Transverse colon (tissue), 4 donors: ENCODE measurements at regions not wholly inside any gene's neighbourhood (a gene's known extent, or its start where the extent isn't known, plus 50 kb on each side); places are given as distances from the start of the nearest gene placed in this dataset.

Experiments
- DNase-seq: peaks from one replicate; pipeline ENCODE4 v3.0.0-alpha.2; 2019
- H3K27ac ChIP-seq, 4 donors: fragments of 200-600 bp; sonication (generic); 2 replicates each; pipeline ENCODE4 v1.5.1; 2016 to 2018; ENCODE audit warnings: inconsistent platforms in 4 of 4
- H3K27me3 ChIP-seq: fragments of 200-600 bp; sonication (generic); 2 replicates; pipeline ENCODE4 v1.5.1; 2017; ENCODE audit warnings: inconsistent platforms
- H3K36me3 ChIP-seq, 4 donors: fragments of 200-600 bp; sonication (generic); 2 replicates each; pipeline ENCODE4 v1.5.1; 2017 to 2019; ENCODE audit warnings: inconsistent platforms in 4 of 4
- H3K4me1 ChIP-seq, 4 donors: fragments of 200-600 bp; sonication (generic); 2 replicates each; pipeline ENCODE4 v1.5.1; 2017 to 2020; ENCODE audit warnings: inconsistent platforms in 4 of 4
- H3K4me3 ChIP-seq, 4 donors: fragments of 200-600 bp; sonication (generic); 1 replicate in 1 of 4; 2 replicates in 3 of 4; pipeline versions ENCODE4 v1.5.1 to v1.6.1; 2017 to 2019; ENCODE audit warnings: inconsistent platforms in 4 of 4
- H3K9me3 ChIP-seq, 2 donors: fragments of 200-600 bp; sonication (generic); 2 replicates each; pipeline ENCODE4 v1.5.1; 2017 to 2019; ENCODE audit warnings: inconsistent platforms in 2 of 2
- CTCF ChIP-seq, 5 experiments: fragments of 200-600 bp in 3 of 5; fragments of 450-650 bp in 2 of 5; sonication (generic) in 3 of 5; IDR thresholded peaks; 1 replicate in 2 of 5; 2 replicates in 3 of 5; pipeline ENCODE4 v1.5.1; 2016 to 2017; ENCODE audit warnings: antibody characterized with exemption in 5 of 5, inconsistent platforms in 3 of 5, mild to moderate bottlenecking in 2 of 5, moderate library complexity in 1 of 5
- EP300 ChIP-seq: sonication (generic); formaldehyde crosslinking; IDR thresholded peaks from one replicate; pipeline ENCODE4 v1.6.1; 2017; ENCODE audit warnings: antibody characterized with exemption, low read depth
- POLR2A ChIP-seq: fragments of 450-650 bp; IDR thresholded peaks from one replicate; pipeline ENCODE4 v1.6.1; 2016; ENCODE audit warnings: antibody characterized with exemption, mild to moderate bottlenecking, moderate library complexity
- POLR2AphosphoS5 ChIP-seq, 3 donors: sonication (generic); formaldehyde crosslinking; IDR thresholded peaks; one replicate each; pipeline ENCODE4 v1.6.1; 2016; ENCODE audit warnings: antibody characterized with exemption in 3 of 3
- WGBS, 2 donors: methylation state at CpG; one replicate each; pipeline ENCODE4 v1.1.5; 2018; ENCODE audit warnings: low coverage in 1 of 2; 5-methylcytosine and 5-hydroxymethylcytosine counted together
- in situ Hi-C, 4 donors: fragments of 200-750 bp; cut with MboI; loops; one replicate each; pipeline versions ENCODE4 v1.15.0 to v1.15.1; 2017; ENCODE audit warnings: low sequenced_read_pairs in 3 of 4, low pct_ligation_motif_present in 1 of 4, low pct_unique_long_range_greater_than_20kb in 1 of 4
- intact Hi-C: fragments of 100-400 bp; cut with DNase I; formaldehyde crosslinking; loops from one replicate; pipeline ENCODE4 v1.15.1; 2023; ENCODE audit warnings: low total_unique reads

DNA sequence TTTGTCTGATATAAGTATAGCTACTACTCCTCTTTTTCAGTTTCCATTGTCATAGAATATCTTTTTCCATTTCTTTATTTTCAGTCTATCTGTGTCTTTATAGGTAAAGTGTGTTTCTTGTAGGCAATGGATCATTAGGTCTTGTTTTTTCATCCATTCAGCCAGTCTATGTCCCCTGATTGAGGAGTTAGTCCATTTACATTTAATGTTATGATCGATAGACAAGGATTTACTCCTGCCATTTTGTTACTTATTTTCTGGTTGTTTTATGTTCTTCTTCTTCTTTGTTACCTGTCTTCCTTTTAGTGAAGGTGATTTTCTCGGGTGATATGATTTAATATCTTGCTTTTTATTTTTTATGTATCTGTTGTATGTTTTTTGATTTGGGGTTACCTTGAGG is 169.0 kb downstream of the BARX1 start:
- no peaks in the 10 kb centered on the region for H3K4me1 ChIP-seq
- intact Hi-C loops, result no loop called here
- TF ChIP-seq EP300 (no peak), POLR2AphosphoS5 (IDR thresholded peaks at IDR 0.05) (no peak)
- peaks cover 0 to 4% of the 10 kb centered on the region in 2 donors for H3K9me3 ChIP-seq
- no peak for DNase-seq
- no peak overlapping the region for H3K4me3 ChIP-seq
- no peaks in the 10 kb centered on the region for H3K36me3 ChIP-seq
- H3K27me3 ChIP-seq, result peaks cover 12% of the 10 kb centered on the region
- in situ Hi-C loops, result no loop called here
- H3K27ac ChIP-seq, result no peak overlapping the region
- WGBS, 2 donors, result 77 to 86% methylated on average over 2 of the region's 2 CpGs

DNA sequence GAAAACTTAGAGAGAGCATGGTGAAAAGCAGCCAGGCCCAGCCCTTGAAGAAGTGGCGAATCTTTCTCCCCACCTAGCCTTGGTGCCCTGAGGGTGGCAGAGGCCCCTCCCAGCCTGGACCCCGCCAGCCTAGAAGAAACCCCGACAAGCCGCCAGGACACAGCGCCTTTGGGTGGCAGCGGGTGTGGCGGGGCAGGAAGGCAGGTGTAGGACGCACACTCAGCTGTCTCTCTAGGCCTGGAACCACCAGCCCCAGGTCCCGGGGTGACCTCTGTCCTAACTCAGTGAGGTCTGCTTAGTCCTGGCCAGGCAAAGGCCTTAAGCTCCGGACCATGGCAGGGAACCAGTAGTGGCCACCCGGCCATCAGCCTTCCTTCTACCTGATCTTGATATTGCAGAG is 178.3 kb downstream of the BARX1 start:
- DNase-seq, result no peak
- WGBS, 2 donors, result 88 to 94% methylated on average over 5 to 11 of the region's 11 CpGs
- TF ChIP-seq CTCF (IDR thresholded peaks at IDR 0.05), result no peak
- no peak for TF ChIP-seq EP300
- TF ChIP-seq POLR2A, result no peak
- TF ChIP-seq POLR2AphosphoS5 (IDR thresholded peaks at IDR 0.05), result no peak
- Histone ChIP-seq H3K9me3 (no peaks in the 10 kb centered on the region), H3K27ac (no peak overlapping the region), H3K36me3 (no peaks in the 10 kb centered on the region), H3K27me3 (no peaks in the 10 kb centered on the region), H3K4me3 (no peak overlapping the region), H3K4me1 (no peaks in the 10 kb centered on the region)
- in situ Hi-C loops (no loop called here), intact Hi-C loops (no loop called here)

DNA sequence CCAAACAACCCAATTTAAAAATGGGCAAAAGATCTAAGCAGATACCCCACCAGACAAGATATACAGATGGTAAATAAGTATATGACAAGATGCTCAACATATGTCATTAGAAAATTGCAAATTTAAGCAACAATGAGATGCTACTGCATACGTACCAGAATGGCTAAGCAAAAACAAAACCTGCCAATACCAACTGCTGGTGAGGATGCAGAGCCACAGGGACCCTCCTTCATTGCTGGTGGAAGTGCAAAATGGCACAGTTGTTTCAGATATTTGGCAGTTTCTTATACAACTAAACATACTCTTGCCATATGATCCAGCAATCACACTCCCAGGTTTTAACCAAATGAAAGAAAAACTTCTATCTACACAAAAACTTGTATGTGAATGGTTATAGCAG is 178.9 kb downstream of the BARX1 start:
- in situ Hi-C loops, result no loop called here
- no peak for DNase-seq
- Histone ChIP-seq H3K4me1 (no peaks in the 10 kb centered on the region), H3K27me3 (no peaks in the 10 kb centered on the region), H3K4me3 (no peak overlapping the region), H3K36me3 (no peaks in the 10 kb centered on the region), H3K9me3 (no peaks in the 10 kb centered on the region), H3K27ac (no peak overlapping the region)
- whole genome bisulfite sequencing, 2 donors, result 76 to 78% methylated on average over 1 of the region's 1 CpG
- no peak for TF ChIP-seq POLR2AphosphoS5 (IDR thresholded peaks at IDR 0.05)
- intact Hi-C loops, result no loop called here

DNA sequence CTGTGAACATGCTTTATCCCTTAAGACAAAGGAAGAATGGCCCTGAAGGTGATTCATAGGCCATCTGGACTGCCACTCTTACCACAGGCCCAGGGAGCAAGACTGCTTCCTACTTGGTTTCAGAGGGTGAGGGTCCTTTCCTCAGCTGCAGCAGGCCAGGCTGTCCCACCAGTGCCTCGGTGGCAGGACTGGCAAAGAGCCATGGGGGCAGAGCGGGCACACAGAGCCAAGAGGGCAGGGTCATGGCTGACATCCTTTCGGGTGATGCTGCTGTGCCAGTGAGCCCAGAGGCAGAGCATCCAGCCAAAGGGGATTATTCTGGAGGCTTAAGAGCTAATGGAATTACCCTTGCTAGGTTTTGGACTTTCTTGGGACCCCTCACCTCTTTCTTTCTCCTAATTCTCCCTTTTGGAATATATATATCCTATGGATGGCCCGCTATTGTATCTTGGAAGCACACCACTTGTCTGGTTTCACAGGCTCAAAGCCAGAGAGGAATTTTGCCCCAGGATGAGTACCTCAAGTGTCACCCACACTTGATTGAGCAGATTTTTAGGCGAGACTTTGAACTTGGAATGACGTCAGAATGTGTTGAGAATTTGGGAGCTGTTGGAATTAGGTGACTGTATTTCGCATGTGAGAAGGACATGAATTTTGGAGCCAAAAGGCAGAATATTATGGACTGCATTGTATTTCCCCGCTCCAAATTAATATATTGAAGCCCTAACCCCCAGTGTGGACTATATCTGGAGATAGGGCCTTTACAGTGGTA is 180.6 kb downstream of the BARX1 start:
- TF ChIP-seq POLR2A, result no peak
- no peak for TF ChIP-seq POLR2AphosphoS5 (IDR thresholded peaks at IDR 0.05)
- TF ChIP-seq EP300, result no peak
- no peak for TF ChIP-seq CTCF (IDR thresholded peaks at IDR 0.05)
- no peak overlapping the region for H3K27ac ChIP-seq
- WGBS, 2 donors, result 94 to 100% methylated on average over 2 to 6 of the region's 8 CpGs
- H3K4me3 ChIP-seq, result no peak overlapping the region
- H3K9me3 ChIP-seq, result no peaks in the 10 kb centered on the region
- in situ Hi-C loops (no loop called here), intact Hi-C loops (no loop called here)
- no peaks in the 10 kb centered on the region for H3K36me3 ChIP-seq
- no peak for DNase-seq
- no peaks in the 10 kb centered on the region for H3K27me3 ChIP-seq
- H3K4me1 ChIP-seq, result no peaks in the 10 kb centered on the region

DNA sequence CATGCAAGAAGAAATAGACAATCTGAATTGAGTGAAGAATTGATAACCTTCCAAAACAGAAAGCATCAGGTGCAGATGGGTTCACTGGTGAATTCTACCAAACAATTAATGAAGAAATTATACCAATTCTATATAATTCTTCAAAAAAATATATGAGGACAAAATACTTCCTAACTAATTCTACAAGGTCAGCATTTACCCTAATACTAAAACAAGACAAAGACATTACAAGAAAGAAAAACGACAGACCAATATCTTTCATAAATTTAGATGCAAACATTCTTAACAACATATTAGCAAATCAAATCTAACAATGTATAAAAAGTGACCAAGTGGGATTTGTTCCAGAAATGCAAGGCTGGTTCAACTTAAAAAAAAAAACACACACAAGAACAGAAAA is 183.9 kb downstream of the BARX1 start:
- no peaks in the 10 kb centered on the region for H3K36me3 ChIP-seq
- peaks cover 0 to under 1% of the 10 kb centered on the region in 2 donors for H3K9me3 ChIP-seq
- H3K4me3 ChIP-seq, result no peak overlapping the region
- in situ Hi-C loops (no loop called here), intact Hi-C loops (no loop called here)
- no peak for DNase-seq
- no peaks in the 10 kb centered on the region for H3K27me3 ChIP-seq
- H3K27ac ChIP-seq, result no peak overlapping the region
- WGBS, 2 donors, result 87 to 100% methylated on average over 1 of the region's 1 CpG
- no peaks in the 10 kb centered on the region for H3K4me1 ChIP-seq
- TF ChIP-seq EP300 (no peak), POLR2AphosphoS5 (IDR thresholded peaks at IDR 0.05) (no peak), POLR2A (no peak), CTCF (IDR thresholded peaks at IDR 0.05) (no peak)
